ENCODE measurements at regions not wholly inside any gene's neighbourhood (a gene's known extent, or its start where the extent isn't known, plus 50 kb on each side); places are given as distances from the start of the nearest gene placed in this dataset.

GRCh38 chr5:89932771-89933181, 476.8 kb downstream of the CETN3 start:
- Histone ChIP-seq H3K36me3 (ENCODE audit: insufficient read depth, insufficient read length, low read length) (no peaks in the 10 kb centered on the region), H3K9ac (ENCODE audit: insufficient read length, low read depth) (no peak overlapping the region), H3K4me3 (ENCODE audit: insufficient read length, low read depth) (no peak overlapping the region), H3K9me3 (ENCODE audit: insufficient read depth, low read length) (no peaks in the 10 kb centered on the region), H3K27me3 (ENCODE audit: insufficient read depth, insufficient read length) (no peaks in the 10 kb centered on the region), H3K4me1 (ENCODE audit: insufficient read depth, insufficient read length) (no peaks in the 10 kb centered on the region)
- no peak for DNase-seq (ENCODE audit: low read depth, low spot score)
- TF ChIP-seq ZNF274 (IDR thresholded peaks at IDR 0.05; ENCODE audit: low read depth, low read length), result no peak
- TF ChIP-seq YY1 (IDR thresholded peaks at IDR 0.05; ENCODE audit: insufficient read depth, insufficient read length), result no peak
- TF ChIP-seq SUZ12 (IDR thresholded peaks at IDR 0.05; ENCODE audit: extremely low read depth, insufficient read depth, insufficient read length), result no peak

GRCh38 chr5:89930591-89931392, 478.8 kb downstream of the CETN3 start:
- Histone ChIP-seq H3K9ac (ENCODE audit: insufficient read length, low read depth) (no peak overlapping the region), H3K36me3 (ENCODE audit: insufficient read depth, insufficient read length, low read length) (no peaks in the 10 kb centered on the region), H3K27me3 (ENCODE audit: insufficient read depth, insufficient read length) (no peaks in the 10 kb centered on the region), H3K4me3 (ENCODE audit: insufficient read length, low read depth) (no peak overlapping the region), H3K9me3 (ENCODE audit: insufficient read depth, low read length) (no peaks in the 10 kb centered on the region), H3K4me1 (ENCODE audit: insufficient read depth, insufficient read length) (no peaks in the 10 kb centered on the region)
- no peak for DNase-seq (ENCODE audit: low read depth, low spot score)
- TF ChIP-seq YY1 (IDR thresholded peaks at IDR 0.05; ENCODE audit: insufficient read depth, insufficient read length) (no peak), SUZ12 (IDR thresholded peaks at IDR 0.05; ENCODE audit: extremely low read depth, insufficient read depth, insufficient read length) (no peak), ZNF274 (IDR thresholded peaks at IDR 0.05; ENCODE audit: low read depth, low read length) (no peak)

DNA sequence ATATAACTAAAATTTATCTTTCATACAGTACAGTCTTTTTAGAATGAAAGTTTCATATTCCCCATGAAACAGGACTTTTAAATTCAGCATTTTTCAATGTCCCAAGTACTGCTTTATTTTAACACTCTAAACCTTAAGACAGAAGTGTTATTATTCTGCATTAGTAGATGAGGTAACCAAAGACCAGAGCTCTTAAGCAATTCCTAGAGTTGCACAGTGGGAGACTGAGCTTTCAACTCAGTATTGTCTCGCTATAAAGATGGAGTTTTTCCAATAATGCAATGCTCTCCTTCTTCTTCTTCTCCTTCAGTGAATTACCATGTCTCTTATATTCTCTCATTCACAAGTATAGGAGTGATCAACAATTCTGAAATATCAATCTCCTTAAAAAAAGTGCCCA, 479.7 kb downstream of the CETN3 start:
- Histone ChIP-seq H3K9me3 (ENCODE audit: insufficient read depth, low read length) (no peaks in the 10 kb centered on the region), H3K4me3 (ENCODE audit: insufficient read length, low read depth) (no peak overlapping the region), H3K4me1 (ENCODE audit: insufficient read depth, insufficient read length) (no peaks in the 10 kb centered on the region), H3K27me3 (ENCODE audit: insufficient read depth, insufficient read length) (no peaks in the 10 kb centered on the region), H3K9ac (ENCODE audit: insufficient read length, low read depth) (no peak overlapping the region), H3K36me3 (ENCODE audit: insufficient read depth, insufficient read length, low read length) (no peaks in the 10 kb centered on the region)
- TF ChIP-seq YY1 (IDR thresholded peaks at IDR 0.05; ENCODE audit: insufficient read depth, insufficient read length) (no peak), ZNF274 (IDR thresholded peaks at IDR 0.05; ENCODE audit: low read depth, low read length) (no peak), SUZ12 (IDR thresholded peaks at IDR 0.05; ENCODE audit: extremely low read depth, insufficient read depth, insufficient read length) (no peak)
- DNase-seq (ENCODE audit: low read depth, low spot score), result no peak

DNA sequence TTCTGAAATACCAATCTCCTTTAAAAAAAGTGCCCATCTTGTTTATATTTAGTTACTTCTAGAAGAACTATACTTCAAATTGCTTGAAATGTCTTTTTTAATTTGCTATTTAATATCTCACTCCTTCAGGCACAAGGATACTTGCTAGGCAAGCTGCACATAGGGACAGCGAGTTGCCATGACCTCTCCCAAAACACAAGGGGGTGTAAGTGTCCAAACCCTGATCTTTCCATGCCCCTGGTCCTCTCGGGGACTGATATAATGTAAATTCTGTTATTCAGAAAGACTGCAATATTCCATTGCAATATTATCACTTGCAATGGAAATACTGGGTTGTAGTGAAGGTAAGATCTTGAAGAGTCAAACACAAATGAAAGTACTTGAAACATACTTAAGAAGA, 480.4 kb downstream of the CETN3 start:
- no peak for TF ChIP-seq SUZ12 (IDR thresholded peaks at IDR 0.05; ENCODE audit: extremely low read depth, insufficient read depth, insufficient read length)
- TF ChIP-seq YY1 (IDR thresholded peaks at IDR 0.05; ENCODE audit: insufficient read depth, insufficient read length), result no peak
- TF ChIP-seq ZNF274 (IDR thresholded peaks at IDR 0.05; ENCODE audit: low read depth, low read length), result no peak
- Histone ChIP-seq H3K9me3 (ENCODE audit: insufficient read depth, low read length) (no peaks in the 10 kb centered on the region), H3K4me1 (ENCODE audit: insufficient read depth, insufficient read length) (no peaks in the 10 kb centered on the region), H3K9ac (ENCODE audit: insufficient read length, low read depth) (no peak overlapping the region), H3K36me3 (ENCODE audit: insufficient read depth, insufficient read length, low read length) (no peaks in the 10 kb centered on the region), H3K27me3 (ENCODE audit: insufficient read depth, insufficient read length) (no peaks in the 10 kb centered on the region), H3K4me3 (ENCODE audit: insufficient read length, low read depth) (no peak overlapping the region)
- DNase-seq (ENCODE audit: low read depth, low spot score), result no peak

DNA sequence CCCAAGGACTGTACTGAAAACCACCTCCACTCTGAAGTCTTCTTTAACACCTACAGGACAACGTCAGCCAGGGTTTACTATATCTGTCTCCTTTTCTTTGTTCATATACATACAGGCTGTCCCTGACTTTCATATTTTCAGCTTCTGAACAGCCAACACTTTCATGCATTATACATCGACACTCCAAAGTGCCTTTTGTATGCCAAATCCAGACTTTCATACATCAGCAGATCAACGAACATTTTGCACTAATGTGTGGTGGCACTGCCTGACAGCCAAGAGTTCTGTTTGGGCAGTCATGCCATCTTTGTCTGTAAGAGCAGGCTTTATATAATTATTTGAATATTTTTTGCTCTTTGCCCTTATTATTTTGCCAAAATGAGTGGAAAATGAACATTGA, 487.4 kb downstream of the CETN3 start:
- Histone ChIP-seq H3K4me1 (ENCODE audit: insufficient read depth, insufficient read length) (no peaks in the 10 kb centered on the region), H3K27me3 (ENCODE audit: insufficient read depth, insufficient read length) (no peaks in the 10 kb centered on the region), H3K9ac (ENCODE audit: insufficient read length, low read depth) (no peak overlapping the region), H3K36me3 (ENCODE audit: insufficient read depth, insufficient read length, low read length) (no peaks in the 10 kb centered on the region), H3K9me3 (ENCODE audit: insufficient read depth, low read length) (no peaks in the 10 kb centered on the region), H3K4me3 (ENCODE audit: insufficient read length, low read depth) (no peak overlapping the region)
- TF ChIP-seq ZNF274 (IDR thresholded peaks at IDR 0.05; ENCODE audit: low read depth, low read length) (no peak), YY1 (IDR thresholded peaks at IDR 0.05; ENCODE audit: insufficient read depth, insufficient read length) (no peak), SUZ12 (IDR thresholded peaks at IDR 0.05; ENCODE audit: extremely low read depth, insufficient read depth, insufficient read length) (no peak)
- no peak for DNase-seq (ENCODE audit: low read depth, low spot score)

DNA sequence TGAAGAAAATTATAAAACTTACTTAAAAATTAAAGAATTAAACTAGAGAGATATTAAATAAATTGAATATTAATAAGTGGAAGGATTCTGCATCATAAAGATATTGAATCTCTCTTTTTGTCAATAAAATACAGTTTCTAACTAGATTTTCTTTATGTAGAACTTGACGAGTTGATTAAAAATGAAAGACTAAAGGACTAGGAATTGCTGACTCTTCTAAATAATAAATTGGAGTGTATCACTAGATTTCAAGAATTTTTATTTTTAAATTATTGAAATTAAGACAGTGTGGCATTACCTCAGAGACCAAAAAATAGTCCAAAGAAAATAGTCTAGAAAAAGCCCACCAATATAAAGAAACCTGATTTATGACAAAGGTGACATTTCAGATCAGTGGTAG, 492.4 kb downstream of the CETN3 start:
- DNase-seq (ENCODE audit: low read depth, low spot score), result no peak
- H3K9ac ChIP-seq (ENCODE audit: insufficient read length, low read depth), result no peak overlapping the region
- no peaks in the 10 kb centered on the region for H3K36me3 ChIP-seq (ENCODE audit: insufficient read depth, insufficient read length, low read length)

DNA sequence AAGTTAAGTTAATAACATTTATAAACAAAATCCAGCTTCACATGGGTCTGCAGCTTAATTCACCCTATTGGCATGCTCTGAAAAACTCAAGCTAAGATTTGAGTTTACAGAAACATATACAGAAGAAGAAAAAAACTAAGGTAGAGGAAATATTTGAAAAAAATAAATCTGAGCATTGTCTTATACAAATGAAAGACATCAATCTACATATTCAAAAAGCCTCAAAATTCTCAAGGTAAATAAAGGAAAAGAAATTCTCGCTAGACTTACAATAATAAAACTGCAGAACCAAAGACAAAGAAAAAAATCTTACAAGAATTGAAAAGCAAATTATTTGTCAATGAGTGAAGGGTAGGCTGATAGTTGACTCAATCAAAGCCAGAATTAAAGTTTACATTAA, 493.4 kb downstream of the CETN3 start:
- Histone ChIP-seq H3K4me3 (ENCODE audit: insufficient read length, low read depth) (no peak overlapping the region), H3K4me1 (ENCODE audit: insufficient read depth, insufficient read length) (no peaks in the 10 kb centered on the region), H3K27me3 (ENCODE audit: insufficient read depth, insufficient read length) (no peaks in the 10 kb centered on the region), H3K9ac (ENCODE audit: insufficient read length, low read depth) (no peak overlapping the region), H3K9me3 (ENCODE audit: insufficient read depth, low read length) (no peaks in the 10 kb centered on the region), H3K36me3 (ENCODE audit: insufficient read depth, insufficient read length, low read length) (no peaks in the 10 kb centered on the region)
- TF ChIP-seq ZNF274 (IDR thresholded peaks at IDR 0.05; ENCODE audit: low read depth, low read length) (no peak), YY1 (IDR thresholded peaks at IDR 0.05; ENCODE audit: insufficient read depth, insufficient read length) (no peak), SUZ12 (IDR thresholded peaks at IDR 0.05; ENCODE audit: extremely low read depth, insufficient read depth, insufficient read length) (no peak)
- DNase-seq (ENCODE audit: low read depth, low spot score), result no peak

More for the DNA sequence above, 492.4 kb downstream of the CETN3 start:
- H3K27me3 ChIP-seq (ENCODE audit: insufficient read depth, insufficient read length), result no peaks in the 10 kb centered on the region
- no peaks in the 10 kb centered on the region for H3K9me3 ChIP-seq (ENCODE audit: insufficient read depth, low read length)
- no peaks in the 10 kb centered on the region for H3K4me1 ChIP-seq (ENCODE audit: insufficient read depth, insufficient read length)
- TF ChIP-seq ZNF274 (IDR thresholded peaks at IDR 0.05; ENCODE audit: low read depth, low read length), result no peak
- TF ChIP-seq YY1 (IDR thresholded peaks at IDR 0.05; ENCODE audit: insufficient read depth, insufficient read length), result no peak
- no peak for TF ChIP-seq SUZ12 (IDR thresholded peaks at IDR 0.05; ENCODE audit: extremely low read depth, insufficient read depth, insufficient read length)
- no peak overlapping the region for H3K4me3 ChIP-seq (ENCODE audit: insufficient read length, low read depth)

Data from NT2/D1 (cell line).